ENCODE measurements at regions not wholly inside any gene's neighbourhood (a gene's known extent, or its start where the extent isn't known, plus 50 kb on each side); places are given as distances from the start of the nearest gene placed in this dataset.

DNA sequence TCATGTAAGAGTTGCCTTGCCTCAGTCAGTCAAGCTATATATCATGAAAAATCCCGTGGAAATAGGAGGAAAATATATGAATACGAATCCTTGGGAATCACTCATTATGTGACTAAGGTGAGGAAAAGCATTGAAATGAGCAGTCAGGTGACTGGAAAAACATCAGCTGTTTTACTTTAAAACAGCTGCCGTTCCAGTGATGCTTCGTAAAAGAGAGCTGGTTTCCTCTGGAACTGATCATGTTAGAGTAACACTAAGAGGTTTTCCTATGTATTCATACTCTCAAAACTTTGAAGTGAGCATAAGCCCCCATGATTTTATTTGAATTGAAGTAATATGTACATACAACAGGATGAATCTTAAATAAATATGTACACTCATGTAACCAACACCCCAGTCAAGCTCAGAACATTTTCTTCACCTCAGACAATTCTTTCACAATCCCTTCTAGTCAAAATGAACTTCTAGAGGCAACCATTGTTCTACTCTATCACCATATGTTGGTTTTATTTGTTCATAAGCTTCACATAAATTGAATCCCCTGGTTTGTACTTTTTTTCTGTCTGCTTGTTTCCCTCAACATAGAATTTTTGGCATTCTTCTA, 107.7 kb downstream of the SLC25A46 start:
- ChIA-PET CTCF (no interaction called here), POLR2A (ENCODE audit: unreplicated experiment) (interaction anchor here (0.6 kb wide), 1 partner anchor 91 kb away, joined by 3 read pairs; no protein-coding TSS in a partner anchor)
- DNase-seq, result no peak
- H3K27me3 ChIP-seq (ENCODE audit: insufficient read depth, low read depth), result no peaks in the 10 kb centered on the region
- H3K36me3 ChIP-seq (ENCODE audit: low read depth), result no peaks in the 10 kb centered on the region
- no peaks in the 10 kb centered on the region for H3K79me2 ChIP-seq (ENCODE audit: low read depth)
- no TSS peak for BruUV-seq (replicated peaks)
- H3K27ac ChIP-seq, result no peak overlapping the region
- H3K4me1 ChIP-seq (replicated peaks; ENCODE audit: insufficient read depth), result no peaks in the 10 kb centered on the region
- no peak for TF ChIP-seq EZH2 (IDR thresholded peaks at IDR 0.05; ENCODE audit: low read depth)
- TF ChIP-seq, protein P1, sequence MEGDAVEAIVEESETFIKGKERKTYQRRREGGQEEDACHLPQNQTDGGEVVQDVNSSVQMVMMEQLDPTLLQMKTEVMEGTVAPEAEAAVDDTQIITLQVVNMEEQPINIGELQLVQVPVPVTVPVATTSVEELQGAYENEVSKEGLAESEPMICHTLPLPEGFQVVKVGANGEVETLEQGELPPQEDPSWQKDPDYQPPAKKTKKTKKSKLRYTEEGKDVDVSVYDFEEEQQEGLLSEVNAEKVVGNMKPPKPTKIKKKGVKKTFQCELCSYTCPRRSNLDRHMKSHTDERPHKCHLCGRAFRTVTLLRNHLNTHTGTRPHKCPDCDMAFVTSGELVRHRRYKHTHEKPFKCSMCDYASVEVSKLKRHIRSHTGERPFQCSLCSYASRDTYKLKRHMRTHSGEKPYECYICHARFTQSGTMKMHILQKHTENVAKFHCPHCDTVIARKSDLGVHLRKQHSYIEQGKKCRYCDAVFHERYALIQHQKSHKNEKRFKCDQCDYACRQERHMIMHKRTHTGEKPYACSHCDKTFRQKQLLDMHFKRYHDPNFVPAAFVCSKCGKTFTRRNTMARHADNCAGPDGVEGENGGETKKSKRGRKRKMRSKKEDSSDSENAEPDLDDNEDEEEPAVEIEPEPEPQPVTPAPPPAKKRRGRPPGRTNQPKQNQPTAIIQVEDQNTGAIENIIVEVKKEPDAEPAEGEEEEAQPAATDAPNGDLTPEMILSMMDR (conservative IDR thresholded peaks at IDR 0.05), result no peak
- H2AFZ ChIP-seq, result no peak overlapping the region
- H3K4me3 ChIP-seq, result no peak overlapping the region
- H3K9me2 ChIP-seq (ENCODE audit: insufficient read depth), result no peaks in the 10 kb centered on the region
- H3K4me2 ChIP-seq, result no peak overlapping the region
- H4K20me1 ChIP-seq (ENCODE audit: insufficient read depth), result no peaks in the 10 kb centered on the region
- H3F3A ChIP-seq (ENCODE audit: insufficient read depth, low read depth), result no peaks in the 10 kb centered on the region
- intact Hi-C loops (cut with micrococcal nuclease; ENCODE audit: unreplicated experiment), result no loop called here
- H3K9me3 ChIP-seq (ENCODE audit: insufficient read depth, low read depth), result no peaks in the 10 kb centered on the region

GRCh38 chr5:110851357-110851756, 112.5 kb downstream of the SLC25A46 start:
- Histone ChIP-seq H3F3A (ENCODE audit: insufficient read depth, low read depth) (no peaks in the 10 kb centered on the region), H3K79me2 (ENCODE audit: low read depth) (no peaks in the 10 kb centered on the region), H3K27ac (no peak overlapping the region), H3K9me2 (ENCODE audit: insufficient read depth) (no peaks in the 10 kb centered on the region), H3K4me2 (no peak overlapping the region), H3K4me1 (replicated peaks; ENCODE audit: insufficient read depth) (peaks cover 7% of the 10 kb centered on the region; the same call in 1 of the 2 replicates), H4K20me1 (ENCODE audit: insufficient read depth) (no peaks in the 10 kb centered on the region), H3K4me3 (no peak overlapping the region), H3K27me3 (ENCODE audit: insufficient read depth, low read depth) (no peaks in the 10 kb centered on the region), H3K9me3 (ENCODE audit: insufficient read depth, low read depth) (no peaks in the 10 kb centered on the region), H3K36me3 (ENCODE audit: low read depth) (no peaks in the 10 kb centered on the region), H2AFZ (no peak overlapping the region)
- peak in 1 of 2 experiments; percentile 39 for DNase-seq
- intact Hi-C loops (cut with micrococcal nuclease; ENCODE audit: unreplicated experiment), result no loop called here
- TF ChIP-seq, protein P1 (conservative IDR thresholded peaks at IDR 0.05), result no peak
- no peak for TF ChIP-seq EZH2 (IDR thresholded peaks at IDR 0.05; ENCODE audit: low read depth)
- no TSS peak for BruUV-seq (replicated peaks)
- ChIA-PET CTCF (no interaction called here), POLR2A (ENCODE audit: unreplicated experiment) (no interaction called here)

DNA sequence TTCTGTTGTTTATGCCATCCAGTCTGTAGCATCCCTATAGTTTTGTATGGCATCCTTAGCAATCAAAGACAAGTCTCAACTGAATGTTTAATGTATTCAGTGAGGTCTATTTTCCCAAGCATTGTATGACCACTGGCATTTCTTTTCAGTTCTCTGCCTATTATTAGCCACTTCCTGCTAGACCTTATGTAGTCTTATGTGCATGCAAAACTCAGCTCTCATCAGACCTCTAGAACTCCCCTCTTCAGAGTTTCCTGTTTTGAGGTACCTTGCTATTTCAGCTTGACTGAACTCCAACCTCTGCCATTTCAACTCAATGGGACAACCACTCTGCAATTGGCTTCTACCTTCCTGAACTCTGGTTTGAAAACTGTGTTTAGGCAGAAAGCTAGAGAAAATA, 113.2 kb downstream of the SLC25A46 start:
- no peak overlapping the region for H3K27ac ChIP-seq
- H3K9me2 ChIP-seq (ENCODE audit: insufficient read depth), result no peaks in the 10 kb centered on the region
- no peak for DNase-seq
- H3K27me3 ChIP-seq (ENCODE audit: insufficient read depth, low read depth), result no peaks in the 10 kb centered on the region
- H3K4me2 ChIP-seq, result no peak overlapping the region
- H3K4me3 ChIP-seq, result no peak overlapping the region
- no peaks in the 10 kb centered on the region for H4K20me1 ChIP-seq (ENCODE audit: insufficient read depth)
- H3K9me3 ChIP-seq (ENCODE audit: insufficient read depth, low read depth), result no peaks in the 10 kb centered on the region
- BruUV-seq (replicated peaks), result no TSS peak
- POLR2A ChIA-PET (ENCODE audit: unreplicated experiment), result no interaction called here
- no peak overlapping the region for H2AFZ ChIP-seq
- peaks cover 7% of the 10 kb centered on the region; the same call in 1 of the 2 replicates for H3K4me1 ChIP-seq (replicated peaks; ENCODE audit: insufficient read depth)
- no peaks in the 10 kb centered on the region for H3K36me3 ChIP-seq (ENCODE audit: low read depth)
- TF ChIP-seq EZH2 (IDR thresholded peaks at IDR 0.05; ENCODE audit: low read depth), result no peak
- TF ChIP-seq, protein P1 (conservative IDR thresholded peaks at IDR 0.05), result no peak
- no peaks in the 10 kb centered on the region for H3K79me2 ChIP-seq (ENCODE audit: low read depth)
- intact Hi-C loops (cut with micrococcal nuclease; ENCODE audit: unreplicated experiment), result no loop called here
- CTCF ChIA-PET, result no interaction called here
- no peaks in the 10 kb centered on the region for H3F3A ChIP-seq (ENCODE audit: insufficient read depth, low read depth)
